Mammary epithelial cell (primary cell): ENCODE measurements at regions not wholly inside any gene's neighbourhood (a gene's known extent, or its start where the extent isn't known, plus 50 kb on each side); places are given as distances from the start of the nearest gene placed in this dataset.

Experiments
- CTCF ChIP-seq, 2 donors: IDR thresholded peaks in 1 of 2; conservative IDR thresholded peaks in 1 of 2; 2 replicates each; pipeline ENCODE4 v1.5.1; 2011 to 2012; ENCODE audit warnings: inconsistent platforms in 2 of 2, low read length in 2 of 2, mild to moderate bottlenecking in 2 of 2, control low read depth in 1 of 2, low read depth in 1 of 2; ENCODE audit not compliant: insufficient read depth in 1 of 2; ENCODE audit errors: extremely low read depth in 1 of 2
- EZH2 ChIP-seq: IDR thresholded peaks from 2 replicates; pipeline ENCODE4 v1.6.1; 2012; ENCODE audit warnings: low read length, inconsistent platforms, borderline replicate concordance

DNA sequence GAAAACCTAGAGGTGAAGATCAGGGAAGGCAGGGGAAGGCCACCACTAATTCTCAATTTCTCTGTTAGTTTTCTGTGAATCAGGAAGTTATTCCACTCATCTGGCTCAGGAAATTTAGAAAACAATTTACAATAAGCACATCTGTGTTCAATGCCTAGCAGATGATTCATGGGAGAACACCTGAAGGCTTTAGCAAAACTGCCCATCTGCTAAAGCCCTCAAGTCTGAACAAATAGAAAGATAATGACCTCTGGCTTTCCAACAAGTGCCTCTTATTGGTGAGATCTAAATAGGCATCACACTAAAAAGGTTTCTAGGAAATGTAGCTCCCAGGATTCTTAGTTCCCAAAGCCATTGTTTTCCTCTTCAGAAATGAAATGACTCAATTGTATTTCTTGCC, 122.1 kb upstream of the GNPDA2 start:
- no peak for TF ChIP-seq CTCF (conservative IDR thresholded peaks at IDR 0.05 in 1 of 2, IDR thresholded peaks at IDR 0.05 in 1 of 2; ENCODE audit: extremely low read depth in 1 of 2, insufficient read depth in 1 of 2, low read depth in 1 of 2, low read length in 2 of 2)
- no peak for TF ChIP-seq EZH2
